ENCODE measurements at regions not wholly inside any gene's neighbourhood (a gene's known extent, or its start where the extent isn't known, plus 50 kb on each side); places are given as distances from the start of the nearest gene placed in this dataset.
"Not testable (repeated sequence)": the region's sequence is repeated elsewhere in the genome, so short reads cannot be mapped to it uniquely, and the experiment has no call there.

DNA sequence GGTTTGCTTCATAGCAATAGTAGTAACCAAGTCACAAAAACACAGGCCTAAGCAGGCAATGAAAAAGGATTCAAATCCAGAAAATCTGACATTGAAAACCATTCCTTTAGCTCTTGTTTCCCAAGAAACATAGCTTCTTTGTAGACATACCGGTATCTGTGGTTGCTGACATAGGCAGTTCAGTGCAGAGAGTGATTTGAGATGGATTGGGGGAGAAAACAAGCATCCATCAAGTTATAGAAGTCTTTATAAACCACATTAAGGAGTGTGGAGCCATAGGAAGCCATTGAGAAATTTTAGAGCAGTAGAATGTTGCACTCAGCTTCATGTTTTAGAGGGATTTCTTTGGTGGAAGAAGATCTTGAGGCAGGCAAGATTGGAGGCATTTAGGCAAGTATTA, 91.2 kb upstream of the MARCKS start:
- DNase-seq: no peak
- TF ChIP-seq GATA1 (IDR thresholded peaks at IDR 0.05; ENCODE audit: low read depth, low read length): no peak

DNA sequence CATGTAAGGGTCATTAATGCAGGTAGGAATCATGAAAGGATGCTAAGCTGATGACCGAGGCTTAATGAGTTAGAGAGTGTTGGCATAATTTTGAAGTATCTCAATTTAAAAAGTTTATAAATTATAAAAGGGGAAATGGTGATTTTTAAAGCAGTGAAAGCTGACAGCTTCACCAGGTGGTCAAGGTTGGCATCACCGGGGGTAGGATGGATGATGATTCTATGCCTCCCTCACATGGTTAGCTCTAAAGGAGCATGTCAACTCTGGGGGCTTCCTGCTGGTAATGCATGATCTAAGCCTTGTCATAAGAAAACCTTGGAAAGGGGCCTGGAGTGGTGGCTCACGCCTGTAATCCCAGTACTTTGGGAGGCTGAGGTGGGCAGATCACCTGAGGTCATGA, 89.2 kb upstream of the MARCKS start:
- TF ChIP-seq GATA1 (IDR thresholded peaks at IDR 0.05; ENCODE audit: low read depth, low read length) (no peak), POLR2A (IDR thresholded peaks at IDR 0.05; ENCODE audit: low read length) (no peak)
- no peak for DNase-seq

DNA sequence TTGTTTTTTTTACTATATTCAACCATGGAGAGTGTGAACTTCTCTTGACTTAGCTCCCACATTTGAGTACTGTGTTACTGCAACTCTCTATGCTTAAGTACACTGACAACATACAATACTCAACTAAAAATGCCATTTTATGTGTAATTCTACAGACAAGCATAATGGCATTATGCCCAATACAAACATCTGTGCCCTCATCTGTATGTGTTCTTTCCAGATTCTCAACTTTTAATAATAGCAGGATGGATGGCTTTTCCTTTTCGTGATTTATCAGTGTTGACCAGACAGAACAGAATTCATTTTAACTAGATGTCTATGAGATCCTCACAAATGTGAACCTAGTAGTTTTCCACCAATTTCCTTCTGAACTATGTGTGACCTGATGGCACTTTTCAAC, 84.2 kb upstream of the MARCKS start:
- no peak for DNase-seq
- TF ChIP-seq POLR2A (IDR thresholded peaks at IDR 0.05; ENCODE audit: low read length): no peak
- TF ChIP-seq GATA1 (IDR thresholded peaks at IDR 0.05; ENCODE audit: low read depth, low read length): no peak

DNA sequence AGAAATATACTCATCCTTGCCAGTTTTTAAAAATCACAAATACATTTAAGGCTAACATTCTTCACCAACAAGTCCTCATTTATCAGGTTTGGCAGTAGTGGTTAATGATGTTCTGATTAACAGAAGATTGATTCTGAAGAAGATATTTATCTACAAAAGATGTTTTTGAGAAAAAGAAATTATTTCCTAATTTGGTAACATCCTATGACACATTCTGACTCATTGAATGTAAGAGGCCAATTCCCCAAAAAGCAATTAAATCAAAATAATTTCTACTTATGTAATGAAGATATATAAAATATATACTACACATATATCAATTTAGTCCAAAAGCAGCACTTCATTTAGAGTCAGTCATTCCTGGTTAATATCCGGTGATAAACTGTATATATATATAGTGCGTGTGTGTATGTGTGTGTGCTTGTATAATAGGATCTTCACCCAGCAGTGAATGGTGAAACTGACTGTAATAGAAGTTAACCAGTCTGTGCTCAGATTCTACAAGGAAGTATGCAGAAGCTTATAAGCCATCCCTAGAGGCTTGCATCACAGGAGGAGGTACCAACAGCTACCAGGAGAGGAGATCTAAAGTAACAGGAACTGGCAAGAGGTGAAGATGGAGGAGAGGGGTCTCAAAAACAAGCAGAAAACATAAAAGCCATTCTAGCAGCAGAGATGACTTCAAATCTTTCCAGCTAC, 82.9 kb upstream of the MARCKS start:
- DNase-seq: no peak
- TF ChIP-seq GATA1 (IDR thresholded peaks at IDR 0.05; ENCODE audit: low read depth, low read length) (no peak), POLR2A (IDR thresholded peaks at IDR 0.05; ENCODE audit: low read length) (no peak)

DNA sequence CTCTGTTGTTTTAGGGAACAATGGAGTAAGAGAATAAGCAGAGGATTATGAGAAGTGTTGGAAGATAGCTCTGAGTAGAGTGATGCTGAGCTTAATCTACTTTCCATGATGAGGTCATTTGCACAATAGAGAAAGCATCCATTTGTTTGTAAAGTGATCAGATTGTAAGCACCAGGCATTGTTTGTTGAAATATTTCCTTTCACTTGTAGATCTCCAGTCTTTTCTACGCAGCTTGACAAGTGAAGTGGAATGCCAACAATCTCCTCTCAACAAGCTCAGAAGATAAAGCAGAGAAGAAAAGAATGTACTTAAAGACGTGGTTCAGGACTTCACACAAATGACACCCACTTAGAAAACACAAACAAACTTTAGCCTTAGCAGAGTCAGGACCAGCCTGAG, 80.1 kb upstream of the MARCKS start:
- DNase-seq: no peak
- TF ChIP-seq GATA1 (IDR thresholded peaks at IDR 0.05; ENCODE audit: low read depth, low read length) (no peak), POLR2A (IDR thresholded peaks at IDR 0.05; ENCODE audit: low read length) (no peak)

DNA sequence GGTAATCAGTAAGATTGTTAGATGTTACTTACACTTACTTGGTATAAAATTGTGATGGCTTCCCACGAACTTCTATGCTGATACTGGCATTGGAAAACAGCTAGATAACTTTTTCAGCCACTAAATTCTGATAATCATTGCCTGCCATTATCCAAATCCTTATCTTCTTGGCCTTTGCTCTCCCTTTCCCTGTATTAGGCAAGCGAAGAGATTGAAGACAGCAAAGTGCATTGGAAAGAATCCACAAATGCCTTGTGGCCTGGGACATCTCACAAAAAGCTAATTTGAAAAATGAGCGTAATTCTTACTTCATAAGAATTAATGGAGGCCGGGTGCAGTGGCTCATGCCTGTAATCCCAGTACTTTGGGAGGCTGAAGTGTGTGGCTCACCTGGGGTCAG, 79.5 kb upstream of the MARCKS start:
- DNase-seq: no peak
- TF ChIP-seq POLR2A (IDR thresholded peaks at IDR 0.05; ENCODE audit: low read length): no peak
- TF ChIP-seq GATA1 (IDR thresholded peaks at IDR 0.05; ENCODE audit: low read depth, low read length): no peak

DNA sequence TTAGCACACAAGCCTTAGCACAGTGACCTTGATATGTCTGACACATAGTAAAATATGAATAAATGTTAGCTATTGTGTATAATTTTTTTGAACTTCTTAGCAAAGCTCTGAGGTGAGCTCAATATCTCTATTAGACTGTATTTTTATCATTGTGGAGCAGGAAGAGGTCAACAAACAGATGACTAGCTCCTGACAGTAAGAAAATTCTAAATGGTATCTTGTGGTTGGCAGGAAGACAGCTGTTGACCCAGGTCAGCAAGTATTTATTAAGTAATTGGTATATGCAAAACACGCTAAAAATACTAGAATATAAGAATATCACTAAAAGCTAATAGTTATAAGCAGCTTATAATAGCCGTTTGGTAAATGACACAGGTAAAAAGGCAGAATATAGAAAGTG, 77.5 kb upstream of the MARCKS start:
- DNase-seq: no peak
- TF ChIP-seq GATA1 (IDR thresholded peaks at IDR 0.05; ENCODE audit: low read depth, low read length) (no peak), POLR2A (IDR thresholded peaks at IDR 0.05; ENCODE audit: low read length) (no peak)

DNA sequence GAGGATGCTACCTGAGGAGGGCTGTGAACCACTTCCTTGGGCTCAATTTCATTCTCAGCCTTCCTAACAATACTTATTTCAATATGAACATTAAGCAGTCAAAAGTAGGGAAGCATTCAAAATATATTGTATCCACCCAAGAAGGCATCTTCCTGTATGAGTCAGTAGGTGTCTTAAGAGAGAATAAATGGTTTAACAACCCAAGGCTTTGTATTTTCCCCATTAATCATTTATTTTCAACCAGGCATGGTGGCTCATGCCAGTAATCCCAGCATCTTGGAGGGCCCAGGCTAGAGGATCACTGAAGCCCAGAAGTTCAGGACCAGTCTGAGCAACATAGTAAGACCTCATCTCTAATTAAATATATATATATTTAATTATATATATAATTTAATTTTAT, 74.5 kb upstream of the MARCKS start:
- TF ChIP-seq POLR2A (IDR thresholded peaks at IDR 0.05; ENCODE audit: low read length) (no peak), GATA1 (IDR thresholded peaks at IDR 0.05; ENCODE audit: low read depth, low read length) (no peak)
- no peak for DNase-seq

DNA sequence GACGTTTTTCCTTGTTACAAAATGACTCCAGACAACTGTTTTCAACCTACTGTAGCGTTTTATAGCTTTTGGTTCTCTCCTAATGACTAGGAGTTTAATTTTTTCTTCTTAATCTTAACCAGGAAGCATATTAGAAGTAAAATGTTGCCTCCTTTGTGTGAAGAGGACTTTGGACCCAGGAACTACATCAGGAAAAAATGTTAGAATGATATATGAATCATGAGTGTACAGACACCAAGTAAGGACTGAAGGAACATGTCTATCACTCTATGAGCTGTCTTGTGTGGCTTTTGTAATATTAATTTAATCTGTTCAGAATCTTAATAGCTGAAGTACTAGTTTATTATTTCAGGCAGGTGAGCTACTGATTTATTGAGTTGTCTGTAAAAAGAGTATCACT, 71.0 kb upstream of the MARCKS start:
- TF ChIP-seq POLR2A (IDR thresholded peaks at IDR 0.05; ENCODE audit: low read length) (no peak), GATA1 (IDR thresholded peaks at IDR 0.05; ENCODE audit: low read depth, low read length) (no peak)
- DNase-seq: no peak

DNA sequence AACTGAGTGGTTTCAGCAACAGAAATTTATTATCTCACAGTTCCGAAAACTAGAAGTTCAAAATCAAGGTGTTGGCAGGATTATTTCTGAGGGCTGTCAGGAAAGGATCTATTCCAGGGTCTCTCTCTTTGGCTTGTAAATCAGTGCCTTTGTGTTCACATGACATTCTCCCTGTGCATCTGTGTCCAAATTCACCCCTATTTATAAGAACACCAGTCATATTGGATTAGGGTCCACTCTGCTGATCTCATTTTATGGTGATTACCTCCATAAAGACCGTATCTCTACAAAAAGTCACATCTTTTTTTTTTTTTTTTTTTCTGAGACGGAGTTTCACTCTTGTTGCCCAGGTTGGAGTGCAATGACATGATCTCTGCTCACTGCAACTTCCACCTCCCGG, 68.6 kb upstream of the MARCKS start:
- TF ChIP-seq GATA1 (IDR thresholded peaks at IDR 0.05; ENCODE audit: low read depth, low read length) (no peak), POLR2A (IDR thresholded peaks at IDR 0.05; ENCODE audit: low read length) (no peak)
- no peak for DNase-seq

DNA sequence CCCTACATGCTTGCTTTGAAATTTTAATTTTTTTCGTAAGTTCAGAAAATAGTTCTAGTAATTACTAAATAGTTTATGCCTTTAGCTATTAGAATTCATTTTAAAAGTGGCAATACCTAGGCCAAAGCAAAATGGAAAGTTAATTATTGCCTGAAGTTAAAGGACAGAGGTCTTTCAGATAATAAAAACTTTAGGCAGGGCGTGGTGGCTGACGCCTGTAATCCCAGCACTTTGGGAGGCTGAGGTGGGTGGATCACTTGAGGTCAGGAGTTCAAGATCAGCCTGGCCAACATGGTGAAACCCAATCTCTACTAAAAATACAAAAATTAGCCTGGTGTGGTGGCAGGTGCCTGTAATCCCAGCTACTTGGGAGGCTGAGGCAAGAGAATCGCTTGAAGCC, 65.9 kb upstream of the MARCKS start:
- DNase-seq: not testable (repeated sequence)

DNA sequence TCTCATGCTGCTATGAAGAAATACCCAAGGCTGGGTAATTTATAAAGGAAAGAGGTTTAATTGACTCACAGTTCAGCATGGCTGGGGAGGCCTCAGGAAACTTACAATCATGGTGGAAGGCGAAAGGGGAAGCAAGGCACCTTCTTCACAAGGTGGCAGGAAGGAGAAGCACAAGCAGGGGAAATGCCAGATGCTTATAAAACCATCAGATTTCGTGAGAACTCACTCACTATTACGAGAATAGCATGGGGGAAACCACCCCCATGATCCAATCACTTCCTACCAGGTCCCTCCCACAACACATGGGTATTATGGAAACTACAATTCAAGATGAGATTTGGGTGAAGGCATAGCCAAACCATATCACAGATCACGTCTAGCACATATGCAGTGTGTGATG, 61.8 kb upstream of the MARCKS start:
- DNase-seq: not testable (repeated sequence)

DNA sequence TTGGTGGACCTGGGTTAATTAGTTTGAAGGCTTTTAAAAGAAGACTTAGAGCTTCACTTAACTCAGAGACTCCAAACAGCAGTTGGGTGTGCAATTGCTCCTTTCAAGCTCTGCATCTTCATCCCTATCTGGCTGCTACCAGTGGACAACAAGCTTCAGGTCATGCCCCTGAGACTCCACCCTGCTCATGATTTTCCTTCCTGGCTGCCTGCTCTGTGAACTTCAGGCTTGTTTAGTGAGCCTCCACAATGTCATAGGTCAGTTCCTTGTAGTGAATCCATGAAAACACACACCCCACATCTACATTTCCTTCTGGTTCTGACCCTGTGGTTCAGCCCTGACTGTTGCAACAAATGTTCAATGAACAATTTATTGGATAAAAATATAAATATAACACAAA, 61.1 kb upstream of the MARCKS start:
- DNase-seq: no peak
- TF ChIP-seq GATA1 (IDR thresholded peaks at IDR 0.05; ENCODE audit: low read depth, low read length) (no peak), POLR2A (IDR thresholded peaks at IDR 0.05; ENCODE audit: low read length) (no peak)

DNA sequence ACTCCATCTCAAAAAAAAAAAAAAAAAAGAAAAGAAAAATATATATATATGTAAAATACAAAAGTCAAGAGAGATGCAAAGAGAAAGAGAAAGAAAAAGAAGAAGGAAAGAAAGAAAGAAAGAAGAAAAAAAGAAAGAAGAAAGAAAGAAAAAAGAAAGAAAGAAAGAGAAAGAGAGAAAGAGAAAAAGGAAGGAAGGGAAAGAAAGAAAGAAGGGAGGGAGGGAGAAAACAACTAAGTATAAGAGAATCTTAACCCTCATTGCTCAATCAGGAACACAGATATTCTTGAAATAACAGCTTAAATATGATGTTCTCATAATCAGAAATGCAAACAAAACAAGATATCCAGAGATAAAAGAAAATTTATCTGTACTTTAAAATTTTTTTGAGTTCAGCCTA, 54.4 kb upstream of the MARCKS start:
- no peak for DNase-seq
- TF ChIP-seq GATA1 (IDR thresholded peaks at IDR 0.05; ENCODE audit: low read depth, low read length) (no peak), POLR2A (IDR thresholded peaks at IDR 0.05; ENCODE audit: low read length) (no peak)

DNA sequence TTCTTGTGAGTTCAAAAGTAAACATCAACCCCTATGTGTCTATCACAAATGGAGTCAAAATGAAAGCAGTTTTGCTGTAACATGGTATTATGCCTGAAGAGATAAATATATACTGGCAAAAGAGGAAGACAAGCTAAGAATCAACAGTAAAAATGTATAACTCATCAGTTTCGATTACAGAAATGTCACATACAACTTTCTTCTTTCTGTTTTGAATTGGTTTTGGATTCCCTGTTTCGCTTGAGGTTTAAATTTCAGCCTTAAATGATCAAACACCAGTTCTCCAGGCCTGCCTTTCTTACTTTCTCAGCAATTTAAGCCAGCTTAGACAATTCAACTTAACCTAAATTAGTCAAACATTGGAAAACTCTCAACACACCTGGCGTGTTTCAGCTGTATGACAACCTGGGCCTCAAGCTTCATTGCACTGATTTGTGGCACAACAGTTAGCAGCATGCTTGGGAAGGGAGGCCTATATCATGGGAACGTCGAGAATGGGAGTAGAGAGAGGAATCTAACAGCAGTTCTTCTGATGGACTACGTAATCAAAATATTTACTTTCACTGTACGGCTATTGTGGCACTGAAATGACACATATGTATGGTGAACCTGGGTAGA, 51.9 kb upstream of the MARCKS start:
- no peak for DNase-seq
- TF ChIP-seq GATA1 (IDR thresholded peaks at IDR 0.05; ENCODE audit: low read depth, low read length) (no peak), POLR2A (IDR thresholded peaks at IDR 0.05; ENCODE audit: low read length) (no peak)
